ENCODE measurements at regions not wholly inside any gene's neighbourhood (a gene's known extent, or its start where the extent isn't known, plus 50 kb on each side); places are given as distances from the start of the nearest gene placed in this dataset.
"Not testable (repeated sequence)": the region's sequence is repeated elsewhere in the genome, so short reads cannot be mapped to it uniquely, and the experiment has no call there.

GRCh38 chr4:151535366-151535765 is 126.4 kb downstream of the FHIP1A start:
- no peak for DNase-seq
- Histone ChIP-seq H3K27me3 (ENCODE audit: control insufficient read depth, insufficient read depth, low read length) (no peaks in the 10 kb centered on the region), H3K4me3 (ENCODE audit: low read length) (no peak overlapping the region), H3K4me1 (ENCODE audit: control insufficient read depth, insufficient read depth, low read length) (no peaks in the 10 kb centered on the region), H3K36me3 (ENCODE audit: control insufficient read depth, insufficient read depth, low read length) (no peaks in the 10 kb centered on the region), H3K27ac (ENCODE audit: low read length) (no peak overlapping the region), H3K9me3 (replicated peaks; ENCODE audit: control insufficient read depth, low read depth, low read length) (no peaks in the 10 kb centered on the region)

GRCh38 chr4:151537687-151538086 is 128.7 kb downstream of the FHIP1A start:
- Histone ChIP-seq H3K4me3 (ENCODE audit: low read length) (no peak overlapping the region), H3K4me1 (ENCODE audit: control insufficient read depth, insufficient read depth, low read length) (no peaks in the 10 kb centered on the region), H3K27ac (ENCODE audit: low read length) (no peak overlapping the region), H3K9me3 (replicated peaks; ENCODE audit: control insufficient read depth, low read depth, low read length) (no peaks in the 10 kb centered on the region), H3K27me3 (ENCODE audit: control insufficient read depth, insufficient read depth, low read length) (no peaks in the 10 kb centered on the region), H3K36me3 (ENCODE audit: control insufficient read depth, insufficient read depth, low read length) (no peaks in the 10 kb centered on the region)
- no peak for DNase-seq

- H3K4me3 ChIP-seq (ENCODE audit: low read length): no peak overlapping the region
- no peaks in the 10 kb centered on the region for H3K27me3 ChIP-seq (ENCODE audit: control insufficient read depth, insufficient read depth, low read length)
- WGBS (ENCODE audit: insufficient coverage): 58% methylated on average over 2 of the region's 4 CpGs
- no peaks in the 10 kb centered on the region for H3K36me3 ChIP-seq (ENCODE audit: control insufficient read depth, insufficient read depth, low read length)
- no peaks in the 10 kb centered on the region for H3K9me3 ChIP-seq (replicated peaks; ENCODE audit: control insufficient read depth, low read depth, low read length)
- no peak for DNase-seq
- H3K27ac ChIP-seq (ENCODE audit: low read length): no peak overlapping the region
- H3K4me1 ChIP-seq (ENCODE audit: control insufficient read depth, insufficient read depth, low read length): no peaks in the 10 kb centered on the region
These were observed 130.0 kb downstream of the FHIP1A start for GRCh38 chr4:151538963-151539362.

GRCh38 chr4:151540728-151541388 is 131.9 kb downstream of the FHIP1A start:
- no peaks in the 10 kb centered on the region for H3K27me3 ChIP-seq (ENCODE audit: control insufficient read depth, insufficient read depth, low read length)
- no peak overlapping the region for H3K27ac ChIP-seq (ENCODE audit: low read length)
- WGBS (ENCODE audit: insufficient coverage): no CpG with 5 or more reads among the region's 3 CpGs
- no peaks in the 10 kb centered on the region for H3K36me3 ChIP-seq (ENCODE audit: control insufficient read depth, insufficient read depth, low read length)
- no peaks in the 10 kb centered on the region for H3K9me3 ChIP-seq (replicated peaks; ENCODE audit: control insufficient read depth, low read depth, low read length)
- peak; percentile 2 for DNase-seq
- no peak overlapping the region for H3K4me3 ChIP-seq (ENCODE audit: low read length)
- H3K4me1 ChIP-seq (ENCODE audit: control insufficient read depth, insufficient read depth, low read length): no peaks in the 10 kb centered on the region

- DNase-seq: peak; percentile 3
These were observed 132.6 kb downstream of the FHIP1A start for GRCh38 chr4:151541389-151542071.

GRCh38 chr4:151548708-151549107 is 139.7 kb downstream of the FHIP1A start:
- peaks cover 17% of the 10 kb centered on the region for H3K9me3 ChIP-seq (replicated peaks; ENCODE audit: control insufficient read depth, low read depth, low read length)
- H3K27me3 ChIP-seq (ENCODE audit: control insufficient read depth, insufficient read depth, low read length): no peaks in the 10 kb centered on the region
- no peaks in the 10 kb centered on the region for H3K36me3 ChIP-seq (ENCODE audit: control insufficient read depth, insufficient read depth, low read length)
- no peak overlapping the region for H3K4me3 ChIP-seq (ENCODE audit: low read length)
- 96% methylated on average over 2 of the region's 8 CpGs for WGBS (ENCODE audit: insufficient coverage)
- H3K27ac ChIP-seq (ENCODE audit: low read length): no peak overlapping the region
- DNase-seq: no peak
- H3K4me1 ChIP-seq (ENCODE audit: control insufficient read depth, insufficient read depth, low read length): no peaks in the 10 kb centered on the region

More at GRCh38 chr4:151541389-151542071, 132.6 kb downstream of the FHIP1A start:
- H3K9me3 ChIP-seq (replicated peaks; ENCODE audit: control insufficient read depth, low read depth, low read length): no peaks in the 10 kb centered on the region
- H3K4me3 ChIP-seq (ENCODE audit: low read length): no peak overlapping the region
- no peaks in the 10 kb centered on the region for H3K27me3 ChIP-seq (ENCODE audit: control insufficient read depth, insufficient read depth, low read length)
- no peaks in the 10 kb centered on the region for H3K4me1 ChIP-seq (ENCODE audit: control insufficient read depth, insufficient read depth, low read length)
- no peaks in the 10 kb centered on the region for H3K36me3 ChIP-seq (ENCODE audit: control insufficient read depth, insufficient read depth, low read length)
- H3K27ac ChIP-seq (ENCODE audit: low read length): no peak overlapping the region
- no CpG with 5 or more reads among the region's 6 CpGs for WGBS (ENCODE audit: insufficient coverage)

- H3K4me3 ChIP-seq (ENCODE audit: low read length); DNase-seq; H3K27me3 ChIP-seq (ENCODE audit: control insufficient read depth, insufficient read depth, low read length); H3K27ac ChIP-seq (ENCODE audit: low read length); H3K4me1 ChIP-seq (ENCODE audit: control insufficient read depth, insufficient read depth, low read length); H3K36me3 ChIP-seq (ENCODE audit: control insufficient read depth, insufficient read depth, low read length): not testable (repeated sequence)
- H3K9me3 ChIP-seq (replicated peaks; ENCODE audit: control insufficient read depth, low read depth, low read length): peaks cover 17% of the 10 kb centered on the region
- no CpG with 5 or more reads among the region's 2 CpGs for WGBS (ENCODE audit: insufficient coverage)
These were observed 140.4 kb downstream of the FHIP1A start for GRCh38 chr4:151549378-151549777.

- H3K9me3 ChIP-seq (replicated peaks; ENCODE audit: control insufficient read depth, low read depth, low read length): peaks cover 7% of the 10 kb centered on the region
- no peaks in the 10 kb centered on the region for H3K27me3 ChIP-seq (ENCODE audit: control insufficient read depth, insufficient read depth, low read length)
- no CpG with 5 or more reads among the region's 2 CpGs for WGBS (ENCODE audit: insufficient coverage)
- DNase-seq: no peak
- H3K27ac ChIP-seq (ENCODE audit: low read length): no peak overlapping the region
- no peaks in the 10 kb centered on the region for H3K36me3 ChIP-seq (ENCODE audit: control insufficient read depth, insufficient read depth, low read length)
- no peak overlapping the region for H3K4me3 ChIP-seq (ENCODE audit: low read length)
- no peaks in the 10 kb centered on the region for H3K4me1 ChIP-seq (ENCODE audit: control insufficient read depth, insufficient read depth, low read length)
These were observed 144.9 kb downstream of the FHIP1A start for GRCh38 chr4:151553874-151554273.

GRCh38 chr4:151555151-151555945 is 146.4 kb downstream of the FHIP1A start:
- H3K4me3 ChIP-seq (ENCODE audit: low read length): no peak overlapping the region
- no peak overlapping the region for H3K27ac ChIP-seq (ENCODE audit: low read length)
- H3K27me3 ChIP-seq (ENCODE audit: control insufficient read depth, insufficient read depth, low read length): no peaks in the 10 kb centered on the region
- no peak for DNase-seq
- H3K36me3 ChIP-seq (ENCODE audit: control insufficient read depth, insufficient read depth, low read length): no peaks in the 10 kb centered on the region
- no CpG with 5 or more reads among the region's 1 CpG for WGBS (ENCODE audit: insufficient coverage)
- no peaks in the 10 kb centered on the region for H3K4me1 ChIP-seq (ENCODE audit: control insufficient read depth, insufficient read depth, low read length)
- H3K9me3 ChIP-seq (replicated peaks; ENCODE audit: control insufficient read depth, low read depth, low read length): peaks cover 5% of the 10 kb centered on the region

GRCh38 chr4:151558496-151559113 is 149.6 kb downstream of the FHIP1A start:
- WGBS (ENCODE audit: insufficient coverage): 87% methylated on average over 3 of the region's 3 CpGs
- Histone ChIP-seq H3K9me3 (replicated peaks; ENCODE audit: control insufficient read depth, low read depth, low read length) (no peaks in the 10 kb centered on the region), H3K36me3 (ENCODE audit: control insufficient read depth, insufficient read depth, low read length) (no peaks in the 10 kb centered on the region), H3K4me1 (ENCODE audit: control insufficient read depth, insufficient read depth, low read length) (no peaks in the 10 kb centered on the region), H3K27me3 (ENCODE audit: control insufficient read depth, insufficient read depth, low read length) (no peaks in the 10 kb centered on the region), H3K27ac (ENCODE audit: low read length) (no peak overlapping the region), H3K4me3 (ENCODE audit: low read length) (no peak overlapping the region)
- DNase-seq: no peak
